ENCODE measurements at regions not wholly inside any gene's neighbourhood (a gene's known extent, or its start where the extent isn't known, plus 50 kb on each side); places are given as distances from the start of the nearest gene placed in this dataset.

DNA sequence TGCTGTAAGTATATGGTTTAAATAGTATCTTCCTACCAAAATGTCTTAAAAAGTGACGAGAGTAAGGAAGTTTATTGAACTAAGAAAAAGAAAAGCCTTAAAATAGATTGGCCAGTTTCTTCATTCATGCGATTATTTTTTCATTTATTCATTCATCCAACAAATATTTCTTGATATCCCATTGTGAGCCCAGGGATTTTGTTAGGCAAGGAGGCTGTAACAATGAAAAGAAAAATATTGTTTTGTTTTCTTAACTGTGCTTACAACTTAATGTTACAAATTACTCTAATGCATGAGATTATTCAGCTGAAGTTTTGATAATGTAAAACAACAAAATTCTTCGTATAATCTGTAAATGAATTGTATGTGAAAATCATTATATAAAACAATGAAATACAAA lies 882.0 kb downstream of the LTN1 start:
- H3K4me2 ChIP-seq (ENCODE audit: insufficient read depth, low read length), result no peak overlapping the region
- 1% methylated on average over 3 of the region's 3 CpGs for WGBS (ENCODE audit: insufficient coverage, low coverage, missing lambda C conversion rate)
- H3K27ac ChIP-seq (ENCODE audit: extremely low read depth, low read depth, low read length), result no peak overlapping the region
- in situ Hi-C loops (cut with MboI) (no loop called here), intact Hi-C loops (cut with micrococcal nuclease) (no loop called here)
- H3K4me3 ChIP-seq, result no peak overlapping the region
- POLR2A ChIA-PET, result no interaction called here
- no peaks in the 10 kb centered on the region for H4K20me1 ChIP-seq (replicated peaks; ENCODE audit: control insufficient read depth, insufficient read depth, low read length)
- CTCF ChIA-PET (ENCODE audit: low intra/inter-chr PET ratio), result no interaction called here
- H3K9me3 ChIP-seq (replicated peaks; ENCODE audit: control insufficient read depth, insufficient read depth, low read depth, low read length), result peaks cover 2% of the 10 kb centered on the region; the same call in 1 of the 2 replicates
- no peak overlapping the region for H3K9ac ChIP-seq (ENCODE audit: insufficient read depth in 1 of 2, low read depth in 2 of 2, low read length in 2 of 2)
- FAIRE-seq (no peak), ATAC-seq (no peak), DNase-seq (ENCODE audit: extremely low read depth in 1 of 4, low spot score in 3 of 4) (no peak)
- H2AFZ ChIP-seq (ENCODE audit: low read depth, low read length), result no peak overlapping the region
- no peaks in the 10 kb centered on the region for H3K27me3 ChIP-seq (ENCODE audit: control insufficient read depth in 2 of 2, insufficient read depth in 2 of 2, low read length in 2 of 2)
- no peaks in the 10 kb centered on the region for H3K79me2 ChIP-seq (ENCODE audit: control insufficient read depth, insufficient read depth, low read length)
- BruUV-seq (replicated peaks), result no TSS peak
- no peaks in the 10 kb centered on the region for H3K36me3 ChIP-seq (ENCODE audit: control insufficient read depth, insufficient read depth, low read length)
- no peak for TF ChIP-seq LCOR (CRISPR knock-in tag; IDR thresholded peaks at IDR 0.05)
- TF ChIP-seq SMAD1 (IDR thresholded peaks at IDR 0.05; ENCODE audit: low read depth, low read length, partially characterized antibody), result no peak
- TF ChIP-seq SRSF7 (optimal IDR thresholded peaks at IDR 0.05; ENCODE audit: low read depth, low read length), result no peak
- TF ChIP-seq, protein P1, sequence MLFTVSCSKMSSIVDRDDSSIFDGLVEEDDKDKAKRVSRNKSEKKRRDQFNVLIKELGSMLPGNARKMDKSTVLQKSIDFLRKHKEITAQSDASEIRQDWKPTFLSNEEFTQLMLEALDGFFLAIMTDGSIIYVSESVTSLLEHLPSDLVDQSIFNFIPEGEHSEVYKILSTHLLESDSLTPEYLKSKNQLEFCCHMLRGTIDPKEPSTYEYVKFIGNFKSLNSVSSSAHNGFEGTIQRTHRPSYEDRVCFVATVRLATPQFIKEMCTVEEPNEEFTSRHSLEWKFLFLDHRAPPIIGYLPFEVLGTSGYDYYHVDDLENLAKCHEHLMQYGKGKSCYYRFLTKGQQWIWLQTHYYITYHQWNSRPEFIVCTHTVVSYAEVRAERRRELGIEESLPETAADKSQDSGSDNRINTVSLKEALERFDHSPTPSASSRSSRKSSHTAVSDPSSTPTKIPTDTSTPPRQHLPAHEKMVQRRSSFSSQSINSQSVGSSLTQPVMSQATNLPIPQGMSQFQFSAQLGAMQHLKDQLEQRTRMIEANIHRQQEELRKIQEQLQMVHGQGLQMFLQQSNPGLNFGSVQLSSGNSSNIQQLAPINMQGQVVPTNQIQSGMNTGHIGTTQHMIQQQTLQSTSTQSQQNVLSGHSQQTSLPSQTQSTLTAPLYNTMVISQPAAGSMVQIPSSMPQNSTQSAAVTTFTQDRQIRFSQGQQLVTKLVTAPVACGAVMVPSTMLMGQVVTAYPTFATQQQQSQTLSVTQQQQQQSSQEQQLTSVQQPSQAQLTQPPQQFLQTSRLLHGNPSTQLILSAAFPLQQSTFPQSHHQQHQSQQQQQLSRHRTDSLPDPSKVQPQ (CRISPR knock-in tag; IDR thresholded peaks at IDR 0.05; ENCODE audit: borderline replicate concordance), result no peak
- TF ChIP-seq MCM5 (IDR thresholded peaks at IDR 0.05; ENCODE audit: low read depth), result no peak
- no peak for TF ChIP-seq HDAC6 (IDR thresholded peaks at IDR 0.05; ENCODE audit: low read depth, low read length)
- no peak for TF ChIP-seq CHD4 (IDR thresholded peaks at IDR 0.05; ENCODE audit: insufficient read depth, insufficient replicate concordance, low read depth, low read length, poor library complexity, severe bottlenecking)
- TF ChIP-seq FOSL1 (tag; conservative IDR thresholded peaks at IDR 0.05), result no peak
- TF ChIP-seq ZNF217 (CRISPR knock-in tag; IDR thresholded peaks at IDR 0.05), result no peak
- TF ChIP-seq PBX2 (CRISPR knock-in tag; IDR thresholded peaks at IDR 0.05; ENCODE audit: low read depth), result no peak
- no peak for TF ChIP-seq PBX2 (tag; conservative IDR thresholded peaks at IDR 0.05; ENCODE audit: low read depth)
- TF ChIP-seq RBFOX2 (IDR thresholded peaks at IDR 0.05; ENCODE audit: low read depth, low read length), result no peak
- TF ChIP-seq KDM2B (CRISPR knock-in tag; IDR thresholded peaks at IDR 0.05), result no peak
- H3K4me1 ChIP-seq (replicated peaks in 1 of 2; ENCODE audit: control insufficient read depth in 2 of 2, insufficient read depth in 2 of 2, low read length in 2 of 2), result no peaks in the 10 kb centered on the region
- no peaks in the 10 kb centered on the region for H3K9me1 ChIP-seq (ENCODE audit: control insufficient read depth, insufficient read depth, low read length)
